ENCODE measurements at regions not wholly inside any gene's neighbourhood (a gene's known extent, or its start where the extent isn't known, plus 50 kb on each side); places are given as distances from the start of the nearest gene placed in this dataset.

DNA sequence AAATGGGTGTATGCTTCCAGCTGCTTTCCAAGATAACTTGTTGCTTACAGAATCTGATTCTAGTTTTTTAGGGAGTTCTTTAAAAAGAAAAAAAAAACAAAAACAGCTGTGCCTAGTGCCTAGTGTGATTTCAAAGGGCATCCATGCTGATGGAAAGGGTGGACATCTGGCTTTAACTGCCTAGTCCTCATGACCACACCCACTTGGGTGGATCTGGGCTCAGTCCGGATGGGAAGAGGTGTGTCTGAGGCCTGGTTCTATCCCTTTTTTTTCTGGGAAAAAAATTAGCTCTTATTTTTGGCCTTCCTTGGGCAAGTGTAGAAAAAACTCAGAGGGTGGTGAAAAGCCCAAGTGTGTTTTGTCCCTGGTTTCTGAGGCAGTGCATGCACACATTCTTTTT lies 132.3 kb upstream of the CDH11 start:
- TF ChIP-seq, protein P1, sequence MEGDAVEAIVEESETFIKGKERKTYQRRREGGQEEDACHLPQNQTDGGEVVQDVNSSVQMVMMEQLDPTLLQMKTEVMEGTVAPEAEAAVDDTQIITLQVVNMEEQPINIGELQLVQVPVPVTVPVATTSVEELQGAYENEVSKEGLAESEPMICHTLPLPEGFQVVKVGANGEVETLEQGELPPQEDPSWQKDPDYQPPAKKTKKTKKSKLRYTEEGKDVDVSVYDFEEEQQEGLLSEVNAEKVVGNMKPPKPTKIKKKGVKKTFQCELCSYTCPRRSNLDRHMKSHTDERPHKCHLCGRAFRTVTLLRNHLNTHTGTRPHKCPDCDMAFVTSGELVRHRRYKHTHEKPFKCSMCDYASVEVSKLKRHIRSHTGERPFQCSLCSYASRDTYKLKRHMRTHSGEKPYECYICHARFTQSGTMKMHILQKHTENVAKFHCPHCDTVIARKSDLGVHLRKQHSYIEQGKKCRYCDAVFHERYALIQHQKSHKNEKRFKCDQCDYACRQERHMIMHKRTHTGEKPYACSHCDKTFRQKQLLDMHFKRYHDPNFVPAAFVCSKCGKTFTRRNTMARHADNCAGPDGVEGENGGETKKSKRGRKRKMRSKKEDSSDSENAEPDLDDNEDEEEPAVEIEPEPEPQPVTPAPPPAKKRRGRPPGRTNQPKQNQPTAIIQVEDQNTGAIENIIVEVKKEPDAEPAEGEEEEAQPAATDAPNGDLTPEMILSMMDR (conservative IDR thresholded peaks at IDR 0.05; ENCODE audit: low read length), result no peak
- no peak for TF ChIP-seq EZH2phosphoT487 (IDR thresholded peaks at IDR 0.05; ENCODE audit: borderline replicate concordance, low read depth, low read length)
